GM06990 (cell line): ENCODE measurements at regions not wholly inside any gene's neighbourhood (a gene's known extent, or its start where the extent isn't known, plus 50 kb on each side); places are given as distances from the start of the nearest gene placed in this dataset.

Experiments used
- DNase-seq: peaks from one replicate; pipeline ENCODE4 v3.0.0-alpha.2; 2011; ENCODE audit not compliant: insufficient read length; ENCODE audit errors: extremely low read depth
- H3K27me3 ChIP-seq: replicated peaks from 2 replicates; pipeline ENCODE4 v1.6.0; 2011; ENCODE audit warnings: low read length; ENCODE audit not compliant: control insufficient read depth, insufficient read depth
- H3K36me3 ChIP-seq: 2 replicates; pipeline ENCODE4 v1.5.1; 2011; ENCODE audit warnings: low read length; ENCODE audit not compliant: control insufficient read depth, insufficient read depth
- H3K4me3 ChIP-seq: replicated peaks from 2 replicates; pipeline ENCODE4 v1.5.1; 2011; ENCODE audit warnings: low read depth, mild to moderate bottlenecking, control low read depth, low read length
- TF ChIP-seq, protein P1 (sequence below): IDR thresholded peaks from 2 replicates; pipeline ENCODE4 v1.5.1; 2011; ENCODE audit warnings: low read length, control low read depth, mild to moderate bottlenecking, inconsistent platforms; ENCODE audit not compliant: insufficient read depth, poor library complexity, severe bottlenecking

DNA sequence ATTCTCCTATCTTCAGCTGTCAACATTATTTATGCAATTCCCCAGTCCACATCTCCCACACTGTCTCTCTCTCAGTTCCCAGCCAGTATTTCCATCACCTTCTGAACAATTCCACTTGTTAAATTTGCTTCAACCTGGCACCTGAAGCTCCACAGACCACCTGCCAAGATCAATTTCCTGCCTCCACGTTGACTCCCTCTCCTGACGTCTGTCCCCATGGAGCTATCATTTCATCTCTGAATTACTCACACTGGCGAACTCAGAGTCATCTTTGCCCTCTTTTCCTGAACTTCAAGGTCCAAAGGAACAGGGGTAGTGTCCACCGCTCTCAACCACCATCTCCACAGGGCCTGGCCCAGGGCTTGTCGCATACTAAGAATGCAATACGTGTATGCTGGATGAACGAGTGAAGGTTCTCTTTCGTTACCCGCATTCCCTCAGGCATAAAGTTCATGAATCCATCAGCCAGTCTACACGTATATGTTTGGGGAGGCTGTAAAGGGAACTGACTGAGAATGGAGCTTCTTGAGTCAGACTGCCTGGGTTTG, 183.3 kb downstream of the JCAD start:
- no peak for DNase-seq
- no peaks in the 10 kb centered on the region; the same call in none of the 2 replicates for H3K27me3 ChIP-seq

DNA sequence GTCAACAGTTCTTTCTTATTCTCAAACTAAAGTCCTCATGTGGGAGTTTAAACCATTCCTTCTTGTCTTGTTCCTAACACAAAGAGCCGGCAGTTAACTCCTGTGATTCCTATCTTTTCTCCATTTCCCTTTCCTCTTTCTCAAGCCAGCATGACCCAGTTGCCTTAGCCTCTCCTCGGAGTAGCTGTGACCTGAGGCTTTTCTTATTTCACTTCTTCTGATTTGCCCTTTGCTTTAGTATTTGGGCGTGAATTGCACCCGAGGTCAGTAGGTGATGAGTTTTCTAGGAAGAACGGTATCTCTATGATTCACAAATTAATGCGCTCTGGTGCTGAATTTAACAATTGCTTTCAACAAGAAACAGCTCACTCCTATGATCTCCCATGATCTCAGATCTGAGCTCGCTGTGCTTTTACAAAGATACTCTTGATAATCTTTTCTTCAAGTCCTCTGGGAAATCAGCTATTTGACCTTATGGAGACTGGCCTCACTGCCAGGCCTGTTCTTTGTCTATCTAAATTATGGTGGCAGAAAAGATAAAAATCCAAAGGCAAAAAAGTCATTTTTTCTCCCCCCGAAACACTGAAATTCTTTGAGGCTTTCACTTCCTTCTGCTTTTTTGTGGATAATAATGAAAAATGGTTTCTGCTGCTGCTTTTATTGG, 184.6 kb downstream of the JCAD start:
- TF ChIP-seq, protein P1, sequence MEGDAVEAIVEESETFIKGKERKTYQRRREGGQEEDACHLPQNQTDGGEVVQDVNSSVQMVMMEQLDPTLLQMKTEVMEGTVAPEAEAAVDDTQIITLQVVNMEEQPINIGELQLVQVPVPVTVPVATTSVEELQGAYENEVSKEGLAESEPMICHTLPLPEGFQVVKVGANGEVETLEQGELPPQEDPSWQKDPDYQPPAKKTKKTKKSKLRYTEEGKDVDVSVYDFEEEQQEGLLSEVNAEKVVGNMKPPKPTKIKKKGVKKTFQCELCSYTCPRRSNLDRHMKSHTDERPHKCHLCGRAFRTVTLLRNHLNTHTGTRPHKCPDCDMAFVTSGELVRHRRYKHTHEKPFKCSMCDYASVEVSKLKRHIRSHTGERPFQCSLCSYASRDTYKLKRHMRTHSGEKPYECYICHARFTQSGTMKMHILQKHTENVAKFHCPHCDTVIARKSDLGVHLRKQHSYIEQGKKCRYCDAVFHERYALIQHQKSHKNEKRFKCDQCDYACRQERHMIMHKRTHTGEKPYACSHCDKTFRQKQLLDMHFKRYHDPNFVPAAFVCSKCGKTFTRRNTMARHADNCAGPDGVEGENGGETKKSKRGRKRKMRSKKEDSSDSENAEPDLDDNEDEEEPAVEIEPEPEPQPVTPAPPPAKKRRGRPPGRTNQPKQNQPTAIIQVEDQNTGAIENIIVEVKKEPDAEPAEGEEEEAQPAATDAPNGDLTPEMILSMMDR = no peak
- no peak for DNase-seq
- Histone ChIP-seq H3K36me3 (no peaks in the 10 kb centered on the region), H3K4me3 (no peak overlapping the region), H3K27me3 (no peaks in the 10 kb centered on the region; the same call in none of the 2 replicates)

More for the DNA sequence above, 183.3 kb downstream of the JCAD start:
- TF ChIP-seq, protein P1 = no peak
- Histone ChIP-seq H3K4me3 (no peak overlapping the region), H3K36me3 (no peaks in the 10 kb centered on the region)

GRCh38 chr10:29873941-29874484, 185.4 kb downstream of the JCAD start:
- Histone ChIP-seq H3K4me3 (no peak overlapping the region), H3K27me3 (no peaks in the 10 kb centered on the region; the same call in none of the 2 replicates), H3K36me3 (no peaks in the 10 kb centered on the region)
- TF ChIP-seq, protein P1 = no peak
- no peak for DNase-seq

- TF ChIP-seq, protein P1 = no peak
- H3K4me3 ChIP-seq = no peak overlapping the region
- no peak for DNase-seq
- H3K36me3 ChIP-seq = no peaks in the 10 kb centered on the region
- no peaks in the 10 kb centered on the region; the same call in none of the 2 replicates for H3K27me3 ChIP-seq
Measured at GRCh38 chr10:29870522-29871044, 188.8 kb downstream of the JCAD start.

GRCh38 chr10:29869593-29869992, 189.8 kb downstream of the JCAD start:
- TF ChIP-seq, protein P1 = no peak
- H3K36me3 ChIP-seq = no peaks in the 10 kb centered on the region
- H3K27me3 ChIP-seq = no peaks in the 10 kb centered on the region; the same call in none of the 2 replicates
- no peak for DNase-seq
- no peak overlapping the region for H3K4me3 ChIP-seq
